GM12872 (cell line): ENCODE measurements at regions not wholly inside any gene's neighbourhood (a gene's known extent, or its start where the extent isn't known, plus 50 kb on each side); places are given as distances from the start of the nearest gene placed in this dataset.

Source experiments
- CTCF ChIP-seq: IDR thresholded peaks from 3 replicates; pipeline ENCODE4 v1.5.1; 2011; ENCODE audit warnings: low read depth, mild to moderate bottlenecking, low read length, moderate library complexity; ENCODE audit not compliant: insufficient read depth

GRCh38 chr4:29927895-29928294 lies 792.3 kb upstream of the PCDH7 start:
- no peak for TF ChIP-seq CTCF

- TF ChIP-seq CTCF, result no peak
These were observed 771.7 kb upstream of the PCDH7 start for GRCh38 chr4:29948451-29948850.

- no peak for TF ChIP-seq CTCF
These were observed 771.3 kb upstream of the PCDH7 start for GRCh38 chr4:29948858-29949257.

- no peak for TF ChIP-seq CTCF
These were observed 753.8 kb upstream of the PCDH7 start for GRCh38 chr4:29966386-29966785.

GRCh38 chr4:29970626-29971025 lies 749.5 kb upstream of the PCDH7 start:
- TF ChIP-seq CTCF, result no peak

- TF ChIP-seq CTCF, result no peak
These were observed 748.0 kb upstream of the PCDH7 start for GRCh38 chr4:29972121-29972520.

- no peak for TF ChIP-seq CTCF
These were observed 736.3 kb upstream of the PCDH7 start for GRCh38 chr4:29983890-29984289.

- no peak for TF ChIP-seq CTCF
These were observed 718.5 kb upstream of the PCDH7 start for GRCh38 chr4:30001628-30002027.
